Keratinocyte (primary cell): ENCODE measurements at regions not wholly inside any gene's neighbourhood (a gene's known extent, or its start where the extent isn't known, plus 50 kb on each side); places are given as distances from the start of the nearest gene placed in this dataset.

Experiments used
- CTCF ChIP-seq, 3 experiments: IDR thresholded peaks in 1 of 3; conservative IDR thresholded peaks in 1 of 3; optimal IDR thresholded peaks in 1 of 3; 2 replicates in 2 of 3; 3 replicates in 1 of 3; pipeline versions ENCODE3 to v1.5.1; 2011; ENCODE audit warnings: low read length in 3 of 3, mild to moderate bottlenecking in 3 of 3, moderate library complexity in 2 of 3, control low read depth in 1 of 3, inconsistent platforms in 1 of 3; ENCODE audit not compliant: insufficient read depth in 2 of 3; ENCODE audit errors: extremely low read depth in 1 of 3
- EZH2 ChIP-seq: IDR thresholded peaks from one replicate; pipeline ENCODE4 v1.6.1; 2012; ENCODE audit warnings: inconsistent platforms, mild to moderate bottlenecking, low read length, moderate library complexity

- TF ChIP-seq EZH2 (no peak), CTCF (optimal IDR thresholded peaks at IDR 0.05 in 1 of 3, IDR thresholded peaks at IDR 0.05 in 1 of 3, conservative IDR thresholded peaks at IDR 0.05 in 1 of 3; ENCODE audit: extremely low read depth in 1 of 3, insufficient read depth in 2 of 3, low read length in 3 of 3) (no peak)
Observed at GRCh38 chr10:2460812-2461211, 606.5 kb upstream of the PFKP start.
